CD14-positive monocyte (primary cell): ENCODE measurements at regions not wholly inside any gene's neighbourhood (a gene's known extent, or its start where the extent isn't known, plus 50 kb on each side); places are given as distances from the start of the nearest gene placed in this dataset.

ENCODE experiments used
- DNase-seq, 3 donors: peaks; one replicate each; pipeline ENCODE4 v3.0.0-alpha.2; 2011 to 2022
- H2AFZ ChIP-seq: 2 replicates; pipeline ENCODE4 v1.6.0; 2012; ENCODE audit warnings: mild to moderate bottlenecking, low read depth, low read length, inconsistent platforms; ENCODE audit not compliant: insufficient read depth, poor library complexity, severe bottlenecking
- H3K27ac ChIP-seq, 2 donors: 1 replicate in 1 of 2; 2 replicates in 1 of 2; pipeline ENCODE4 v1.5.1; 2012 to 2013; ENCODE audit warnings: low read length in 2 of 2, control low read depth in 1 of 2, inconsistent platforms in 1 of 2, low read depth in 1 of 2, mild to moderate bottlenecking in 1 of 2
- H3K27me3 ChIP-seq, 2 donors: one replicate each; pipeline versions ENCODE4 v1.6.0 to v1.6.1; 2011 to 2013; ENCODE audit warnings: low read length in 2 of 2; ENCODE audit not compliant: control insufficient read depth in 2 of 2, insufficient read depth in 2 of 2
- H3K36me3 ChIP-seq, 2 donors: replicated peaks in 1 of 2; 1 replicate in 1 of 2; 2 replicates in 1 of 2; pipeline versions ENCODE4 v1.5.1 to v1.6.1; 2012 to 2013; ENCODE audit warnings: low read length in 2 of 2, control low read depth in 1 of 2, inconsistent platforms in 1 of 2, mild to moderate bottlenecking in 1 of 2; ENCODE audit not compliant: insufficient read depth in 2 of 2, control insufficient read depth in 1 of 2
- H3K4me1 ChIP-seq, 2 donors: 1 replicate in 1 of 2; 2 replicates in 1 of 2; pipeline versions ENCODE4 v1.5.1 to v1.6.1; 2012 to 2013; ENCODE audit warnings: low read length in 2 of 2, control low read depth in 1 of 2, inconsistent platforms in 1 of 2, mild to moderate bottlenecking in 1 of 2, moderate library complexity in 1 of 2; ENCODE audit not compliant: insufficient read depth in 2 of 2, control insufficient read depth in 1 of 2
- H3K4me2 ChIP-seq: replicated peaks from 2 replicates; pipeline ENCODE3; 2012; ENCODE audit warnings: low read length, moderate library complexity, mild to moderate bottlenecking; ENCODE audit not compliant: poor library complexity, severe bottlenecking; ENCODE audit errors: extremely low read depth
- H3K4me3 ChIP-seq, 3 experiments: fragments of 200-600 bp in 1 of 3; sonication (generic) in 1 of 3; replicated peaks in 1 of 3; 1 replicate in 2 of 3; 2 replicates in 1 of 3; pipeline ENCODE4 v1.5.1; 2011 to 2013; ENCODE audit warnings: low read length in 3 of 3, mild to moderate bottlenecking in 3 of 3, control low read depth in 2 of 3, low read depth in 2 of 3, inconsistent platforms in 1 of 3, moderate library complexity in 1 of 3
- H3K79me2 ChIP-seq: 2 replicates; pipeline ENCODE4 v1.6.0; 2012; ENCODE audit warnings: mild to moderate bottlenecking, control low read depth, inconsistent platforms, low read length, moderate library complexity; ENCODE audit not compliant: insufficient read depth
- H3K9ac ChIP-seq: 2 replicates; pipeline ENCODE4 v1.6.0; 2017; ENCODE audit warnings: low read length, mild to moderate bottlenecking; ENCODE audit not compliant: insufficient read depth, poor library complexity, severe bottlenecking
- H3K9me3 ChIP-seq, 2 donors: replicated peaks in 1 of 2; 1 replicate in 1 of 2; 2 replicates in 1 of 2; pipeline versions ENCODE4 v1.5.1 to v1.6.1; 2012 to 2013; ENCODE audit warnings: low read length in 2 of 2, control low read depth in 1 of 2; ENCODE audit not compliant: control insufficient read depth in 1 of 2, insufficient read depth in 1 of 2
- H4K20me1 ChIP-seq: 2 replicates; pipeline ENCODE4 v1.6.0; 2012; ENCODE audit warnings: mild to moderate bottlenecking, low read length, control low read depth, moderate library complexity; ENCODE audit not compliant: insufficient read depth
- H3K27ac Mint-ChIP-seq, 7 donors: one replicate each; pipeline ENCODE4 v1.8.0; 2020; ENCODE audit warnings: mild to moderate bottlenecking in 7 of 7, mixed read lengths in 7 of 7, moderate library complexity in 6 of 7, inconsistent platforms in 2 of 7
- H3K27me3 Mint-ChIP-seq, 3 donors: one replicate each; pipeline ENCODE4 v1.8.0; 2021 to 2022; ENCODE audit warnings: low read depth in 3 of 3, mild to moderate bottlenecking in 3 of 3, mixed read lengths in 3 of 3, moderate library complexity in 3 of 3, inconsistent platforms in 1 of 3
- H3K36me3 Mint-ChIP-seq, 2 donors: one replicate each; pipeline ENCODE4 v1.8.0; 2020; ENCODE audit warnings: mixed read lengths in 2 of 2, inconsistent platforms in 1 of 2, mild to moderate bottlenecking in 1 of 2
- H3K4me1 Mint-ChIP-seq: one replicate; pipeline ENCODE4 v1.8.0; 2020; ENCODE audit warnings: mild to moderate bottlenecking, mixed read lengths
- H3K4me3 Mint-ChIP-seq, 2 donors: one replicate each; pipeline ENCODE4 v1.8.0; 2020; ENCODE audit warnings: mild to moderate bottlenecking in 2 of 2, mixed read lengths in 2 of 2, moderate library complexity in 1 of 2
- H3K9me3 Mint-ChIP-seq, 7 donors: one replicate each; pipeline ENCODE4 v1.8.0; 2020 to 2022; ENCODE audit warnings: mixed read lengths in 7 of 7, mild to moderate bottlenecking in 6 of 7, moderate library complexity in 6 of 7, inconsistent platforms in 2 of 7
- WGBS: methylation state at CpG from one replicate; pipeline ENCODE4 v1.1.5; 2013; ENCODE audit warnings: missing lambda C conversion rate; ENCODE audit not compliant: insufficient coverage; 5-methylcytosine and 5-hydroxymethylcytosine counted together
- intact Hi-C, 2 donors: fragments of 100-400 bp; cut with micrococcal nuclease; formaldehyde crosslinking; loops; one replicate each; pipeline versions ENCODE4 v1.15.0 to v1.15.1; 2023
- TF ChIP-seq, protein P1 (sequence below): fragments of 200-600 bp; IDR thresholded peaks from one replicate; pipeline ENCODE4 v1.8.0; 2022; ENCODE audit warnings: antibody characterized with exemption, mild to moderate bottlenecking

DNA sequence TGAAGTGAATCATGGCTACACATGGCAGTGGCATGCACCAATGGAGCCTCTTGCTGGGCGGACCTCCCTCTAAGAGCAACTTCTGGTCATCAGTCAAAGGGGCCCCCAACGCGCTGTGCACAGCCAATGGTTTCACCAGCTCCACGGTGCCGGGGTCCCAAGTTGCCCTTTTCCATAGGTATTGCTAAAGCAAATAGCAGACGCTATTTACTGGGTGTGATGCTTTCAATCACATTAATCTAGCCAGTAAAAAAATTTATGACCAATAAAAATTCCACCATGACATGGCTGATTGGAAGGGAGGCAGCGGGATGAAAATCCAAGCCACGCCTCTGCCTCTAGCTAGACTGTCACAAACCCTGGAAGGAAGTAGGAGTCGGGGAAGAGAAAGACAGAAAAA, 680.3 kb upstream of the SOX9 start:
- DNase-seq, result no peak
- 100% methylated on average over 1 of the region's 9 CpGs for WGBS
- no peaks in the 10 kb centered on the region for H3K4me1 Mint-ChIP-seq

DNA sequence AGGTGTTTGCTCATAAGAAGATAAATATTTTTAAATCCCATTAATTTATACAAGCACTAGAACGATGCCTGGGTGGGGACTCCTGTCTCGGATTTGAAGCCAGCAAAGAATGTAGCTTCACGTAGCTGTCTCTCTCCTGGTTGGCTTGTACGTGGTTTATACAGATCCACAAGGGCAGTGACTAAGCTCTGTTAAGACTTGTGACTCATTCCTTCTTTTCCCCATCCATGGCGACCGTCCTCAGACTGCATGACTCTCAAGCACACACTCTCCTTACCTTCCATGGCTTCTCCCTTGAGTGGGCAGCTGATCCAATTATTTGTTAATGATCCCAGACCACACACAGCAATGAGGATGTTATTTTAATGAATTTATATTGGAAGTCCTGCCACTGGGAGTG, 679.7 kb upstream of the SOX9 start:
- TF ChIP-seq, protein P1, sequence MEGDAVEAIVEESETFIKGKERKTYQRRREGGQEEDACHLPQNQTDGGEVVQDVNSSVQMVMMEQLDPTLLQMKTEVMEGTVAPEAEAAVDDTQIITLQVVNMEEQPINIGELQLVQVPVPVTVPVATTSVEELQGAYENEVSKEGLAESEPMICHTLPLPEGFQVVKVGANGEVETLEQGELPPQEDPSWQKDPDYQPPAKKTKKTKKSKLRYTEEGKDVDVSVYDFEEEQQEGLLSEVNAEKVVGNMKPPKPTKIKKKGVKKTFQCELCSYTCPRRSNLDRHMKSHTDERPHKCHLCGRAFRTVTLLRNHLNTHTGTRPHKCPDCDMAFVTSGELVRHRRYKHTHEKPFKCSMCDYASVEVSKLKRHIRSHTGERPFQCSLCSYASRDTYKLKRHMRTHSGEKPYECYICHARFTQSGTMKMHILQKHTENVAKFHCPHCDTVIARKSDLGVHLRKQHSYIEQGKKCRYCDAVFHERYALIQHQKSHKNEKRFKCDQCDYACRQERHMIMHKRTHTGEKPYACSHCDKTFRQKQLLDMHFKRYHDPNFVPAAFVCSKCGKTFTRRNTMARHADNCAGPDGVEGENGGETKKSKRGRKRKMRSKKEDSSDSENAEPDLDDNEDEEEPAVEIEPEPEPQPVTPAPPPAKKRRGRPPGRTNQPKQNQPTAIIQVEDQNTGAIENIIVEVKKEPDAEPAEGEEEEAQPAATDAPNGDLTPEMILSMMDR, result no peak
- no CpG with 5 or more reads among the region's 6 CpGs for WGBS
- Histone ChIP-seq H4K20me1 (no peaks in the 10 kb centered on the region), H3K4me3 (no peak overlapping the region), H3K4me1 (no peaks in the 10 kb centered on the region), H3K4me2 (no peak overlapping the region), H3K27ac (no peak overlapping the region), H3K9me3 (no peaks in the 10 kb centered on the region), H3K79me2 (no peaks in the 10 kb centered on the region), H3K36me3 (no peaks in the 10 kb centered on the region), H3K9ac (no peak overlapping the region), H2AFZ (no peak overlapping the region), H3K27me3 (no peaks in the 10 kb centered on the region)
- H3K9me3 Mint-ChIP-seq, result peaks cover under 1 to 13% (median 3%) of the 10 kb centered on the region in 7 donors
- H3K27me3 Mint-ChIP-seq, result peaks cover 0 to 2% (median 1%) of the 10 kb centered on the region in 3 donors
- no peak for DNase-seq
- no peak overlapping the region for H3K4me3 Mint-ChIP-seq
- H3K27ac Mint-ChIP-seq, result no peak overlapping the region
- no peaks in the 10 kb centered on the region for H3K36me3 Mint-ChIP-seq
- no peaks in the 10 kb centered on the region for H3K4me1 Mint-ChIP-seq
- intact Hi-C loops, result no loop called here

More for the DNA sequence above, 680.3 kb upstream of the SOX9 start:
- no peaks in the 10 kb centered on the region for H3K9me3 ChIP-seq
- Mint-ChIP-seq H3K36me3 (no peaks in the 10 kb centered on the region), H3K4me3 (no peak overlapping the region), H3K27ac (no peak overlapping the region), H3K27me3 (peaks cover 0 to 2% (median 1%) of the 10 kb centered on the region in 3 donors), H3K9me3 (peaks cover 0 to 11% (median 3%) of the 10 kb centered on the region in 7 donors)
- H3K4me2 ChIP-seq, result no peak overlapping the region
- no peaks in the 10 kb centered on the region for H3K36me3 ChIP-seq
- H3K4me3 ChIP-seq, result no peak overlapping the region
- TF ChIP-seq, protein P1, result no peak
- H4K20me1 ChIP-seq, result no peaks in the 10 kb centered on the region
- H3K79me2 ChIP-seq, result no peaks in the 10 kb centered on the region
- no peak overlapping the region for H3K9ac ChIP-seq
- no peaks in the 10 kb centered on the region for H3K27me3 ChIP-seq
- no peak overlapping the region for H2AFZ ChIP-seq
- no peaks in the 10 kb centered on the region for H3K4me1 ChIP-seq
- intact Hi-C loops, result no loop called here
- H3K27ac ChIP-seq, result no peak overlapping the region
